ENCODE measurements at regions not wholly inside any gene's neighbourhood (a gene's known extent, or its start where the extent isn't known, plus 50 kb on each side); places are given as distances from the start of the nearest gene placed in this dataset.

DNA sequence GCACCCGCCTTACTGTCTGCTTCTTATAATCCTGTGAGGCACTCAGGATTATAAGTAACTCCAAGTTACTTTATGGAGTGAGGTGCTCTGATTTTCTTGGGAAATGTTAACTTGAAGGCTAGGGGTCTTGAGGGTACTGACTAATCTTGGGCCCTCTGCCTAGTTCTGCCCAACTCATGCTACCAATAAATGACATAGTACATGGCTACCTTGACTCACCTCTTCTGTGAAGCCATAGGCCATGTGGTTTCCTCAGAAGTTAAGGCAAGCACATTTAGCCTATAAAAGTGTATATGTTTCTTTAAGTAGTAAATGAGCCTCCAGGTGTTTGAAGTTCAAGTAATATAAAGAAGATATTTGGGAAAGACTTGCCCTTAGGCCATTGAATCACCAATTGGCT is 99.8 kb upstream of the CASK start:
- TF ChIP-seq, protein P1, sequence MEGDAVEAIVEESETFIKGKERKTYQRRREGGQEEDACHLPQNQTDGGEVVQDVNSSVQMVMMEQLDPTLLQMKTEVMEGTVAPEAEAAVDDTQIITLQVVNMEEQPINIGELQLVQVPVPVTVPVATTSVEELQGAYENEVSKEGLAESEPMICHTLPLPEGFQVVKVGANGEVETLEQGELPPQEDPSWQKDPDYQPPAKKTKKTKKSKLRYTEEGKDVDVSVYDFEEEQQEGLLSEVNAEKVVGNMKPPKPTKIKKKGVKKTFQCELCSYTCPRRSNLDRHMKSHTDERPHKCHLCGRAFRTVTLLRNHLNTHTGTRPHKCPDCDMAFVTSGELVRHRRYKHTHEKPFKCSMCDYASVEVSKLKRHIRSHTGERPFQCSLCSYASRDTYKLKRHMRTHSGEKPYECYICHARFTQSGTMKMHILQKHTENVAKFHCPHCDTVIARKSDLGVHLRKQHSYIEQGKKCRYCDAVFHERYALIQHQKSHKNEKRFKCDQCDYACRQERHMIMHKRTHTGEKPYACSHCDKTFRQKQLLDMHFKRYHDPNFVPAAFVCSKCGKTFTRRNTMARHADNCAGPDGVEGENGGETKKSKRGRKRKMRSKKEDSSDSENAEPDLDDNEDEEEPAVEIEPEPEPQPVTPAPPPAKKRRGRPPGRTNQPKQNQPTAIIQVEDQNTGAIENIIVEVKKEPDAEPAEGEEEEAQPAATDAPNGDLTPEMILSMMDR (conservative IDR thresholded peaks at IDR 0.05; ENCODE audit: low read length), result no peak
- TF ChIP-seq EZH2phosphoT487 (IDR thresholded peaks at IDR 0.05; ENCODE audit: borderline replicate concordance), result no peak

All from Loucy (cell line).